ENCODE measurements at regions not wholly inside any gene's neighbourhood (a gene's known extent, or its start where the extent isn't known, plus 50 kb on each side); places are given as distances from the start of the nearest gene placed in this dataset.

DNA sequence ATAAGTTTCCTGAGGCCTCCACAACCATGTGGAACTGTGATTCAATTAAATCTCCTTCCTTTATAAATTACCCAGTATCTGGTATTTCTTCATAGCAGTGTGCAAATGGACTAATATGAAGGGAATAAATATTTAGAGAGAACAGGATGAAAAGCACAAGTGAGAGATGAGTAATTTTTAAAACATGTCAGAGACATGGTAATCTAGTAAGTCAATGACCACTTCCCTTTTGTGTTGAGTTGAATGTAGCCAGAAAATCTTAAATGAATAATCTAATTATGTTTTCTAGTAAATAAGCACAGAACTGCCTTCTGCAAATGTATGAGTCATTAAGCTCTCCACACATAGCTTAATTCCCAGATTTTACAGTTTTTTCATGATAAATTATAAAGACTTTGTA, 524.1 kb upstream of the SLITRK5 start:
- TF ChIP-seq, protein P1, sequence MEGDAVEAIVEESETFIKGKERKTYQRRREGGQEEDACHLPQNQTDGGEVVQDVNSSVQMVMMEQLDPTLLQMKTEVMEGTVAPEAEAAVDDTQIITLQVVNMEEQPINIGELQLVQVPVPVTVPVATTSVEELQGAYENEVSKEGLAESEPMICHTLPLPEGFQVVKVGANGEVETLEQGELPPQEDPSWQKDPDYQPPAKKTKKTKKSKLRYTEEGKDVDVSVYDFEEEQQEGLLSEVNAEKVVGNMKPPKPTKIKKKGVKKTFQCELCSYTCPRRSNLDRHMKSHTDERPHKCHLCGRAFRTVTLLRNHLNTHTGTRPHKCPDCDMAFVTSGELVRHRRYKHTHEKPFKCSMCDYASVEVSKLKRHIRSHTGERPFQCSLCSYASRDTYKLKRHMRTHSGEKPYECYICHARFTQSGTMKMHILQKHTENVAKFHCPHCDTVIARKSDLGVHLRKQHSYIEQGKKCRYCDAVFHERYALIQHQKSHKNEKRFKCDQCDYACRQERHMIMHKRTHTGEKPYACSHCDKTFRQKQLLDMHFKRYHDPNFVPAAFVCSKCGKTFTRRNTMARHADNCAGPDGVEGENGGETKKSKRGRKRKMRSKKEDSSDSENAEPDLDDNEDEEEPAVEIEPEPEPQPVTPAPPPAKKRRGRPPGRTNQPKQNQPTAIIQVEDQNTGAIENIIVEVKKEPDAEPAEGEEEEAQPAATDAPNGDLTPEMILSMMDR (IDR thresholded peaks at IDR 0.05; ENCODE audit: low read length) = no peak
- TF ChIP-seq EZH2 (IDR thresholded peaks at IDR 0.05; ENCODE audit: borderline replicate concordance, low read length) = no peak

Measured in OCI-LY1 (cell line).